ENCODE measurements at regions not wholly inside any gene's neighbourhood (a gene's known extent, or its start where the extent isn't known, plus 50 kb on each side); places are given as distances from the start of the nearest gene placed in this dataset.

- peaks cover 5% of the 10 kb centered on the region for H3K27me3 ChIP-seq (replicated peaks; ENCODE audit: insufficient read depth, low read depth, low read length, poor library complexity)
- H3K4me1 ChIP-seq (ENCODE audit: insufficient read depth, low read length, poor library complexity, severe bottlenecking): no peaks in the 10 kb centered on the region
- ChIA-PET CTCF (no interaction called here), POLR2A (ENCODE audit: low non-redundant PET) (no interaction called here)
- no TSS peak for BruUV-seq (replicated peaks)
- intact Hi-C loops (cut with micrococcal nuclease; ENCODE audit: unreplicated experiment): no loop called here
- H3K9me3 ChIP-seq (ENCODE audit: low read depth, low read length, poor library complexity, severe bottlenecking): no peaks in the 10 kb centered on the region
- no peaks in the 10 kb centered on the region for H3K36me3 ChIP-seq (ENCODE audit: insufficient read depth, low read length, poor library complexity, severe bottlenecking)
- no peak overlapping the region for H3K27ac ChIP-seq (ENCODE audit: low read depth, low read length, poor library complexity, severe bottlenecking)
- TF ChIP-seq EZH2 (IDR thresholded peaks at IDR 0.05; ENCODE audit: borderline replicate concordance, low read depth, low read length, poor library complexity, severe bottlenecking) (no peak), CTCF (conservative IDR thresholded peaks at IDR 0.05; ENCODE audit: low read depth, low read length) (no peak)
- DNase-seq (ENCODE audit: low spot score): no peak
- H3K4me3 ChIP-seq (ENCODE audit: low read depth, low read length, poor library complexity, severe bottlenecking): no peak overlapping the region
Observed at GRCh38 chr7:16223963-16224707, 197.2 kb downstream of the CRPPA start.

DNA sequence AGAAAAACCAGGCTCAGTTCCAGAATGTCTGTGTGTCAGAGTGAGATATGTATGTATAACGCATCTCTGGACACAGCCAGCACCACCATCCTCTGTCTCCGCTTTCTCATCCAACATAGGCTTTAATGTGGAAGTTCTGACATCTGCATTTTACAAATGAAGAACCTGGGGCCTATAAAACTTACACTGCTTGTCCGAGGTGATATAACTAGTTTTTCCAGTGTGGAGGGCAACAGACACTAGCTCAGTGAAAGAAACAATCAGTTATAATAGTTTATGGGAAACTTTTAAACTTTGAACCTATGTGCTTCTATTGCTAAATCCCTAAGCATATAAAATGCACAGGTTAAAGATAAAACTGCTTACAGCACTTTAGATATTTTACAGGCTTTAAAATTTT, 208.7 kb downstream of the CRPPA start:
- Histone ChIP-seq H3K9me3 (ENCODE audit: low read depth, low read length, poor library complexity, severe bottlenecking) (no peaks in the 10 kb centered on the region), H3K27ac (ENCODE audit: low read depth, low read length, poor library complexity, severe bottlenecking) (no peak overlapping the region), H3K36me3 (ENCODE audit: insufficient read depth, low read length, poor library complexity, severe bottlenecking) (no peaks in the 10 kb centered on the region), H3K4me1 (ENCODE audit: insufficient read depth, low read length, poor library complexity, severe bottlenecking) (no peaks in the 10 kb centered on the region), H3K27me3 (replicated peaks; ENCODE audit: insufficient read depth, low read depth, low read length, poor library complexity) (no peaks in the 10 kb centered on the region), H3K4me3 (ENCODE audit: low read depth, low read length, poor library complexity, severe bottlenecking) (no peak overlapping the region)
- POLR2A ChIA-PET (ENCODE audit: low non-redundant PET): no interaction called here
- TF ChIP-seq EZH2 (IDR thresholded peaks at IDR 0.05; ENCODE audit: borderline replicate concordance, low read depth, low read length, poor library complexity, severe bottlenecking) (no peak), CTCF (conservative IDR thresholded peaks at IDR 0.05; ENCODE audit: low read depth, low read length) (no peak)
- intact Hi-C loops (cut with micrococcal nuclease; ENCODE audit: unreplicated experiment): no loop called here
- no peak for DNase-seq (ENCODE audit: low spot score)
- CTCF ChIA-PET: no interaction called here
- BruUV-seq (replicated peaks): no TSS peak

- Histone ChIP-seq H3K27me3 (replicated peaks; ENCODE audit: insufficient read depth, low read depth, low read length, poor library complexity) (peaks cover 4% of the 10 kb centered on the region), H3K27ac (ENCODE audit: low read depth, low read length, poor library complexity, severe bottlenecking) (no peak overlapping the region), H3K4me1 (ENCODE audit: insufficient read depth, low read length, poor library complexity, severe bottlenecking) (no peaks in the 10 kb centered on the region), H3K36me3 (ENCODE audit: insufficient read depth, low read length, poor library complexity, severe bottlenecking) (no peaks in the 10 kb centered on the region), H3K9me3 (ENCODE audit: low read depth, low read length, poor library complexity, severe bottlenecking) (no peaks in the 10 kb centered on the region), H3K4me3 (ENCODE audit: low read depth, low read length, poor library complexity, severe bottlenecking) (no peak overlapping the region)
- DNase-seq (ENCODE audit: low spot score): no peak
- POLR2A ChIA-PET (ENCODE audit: low non-redundant PET): no interaction called here
- BruUV-seq (replicated peaks): no TSS peak
- TF ChIP-seq EZH2 (IDR thresholded peaks at IDR 0.05; ENCODE audit: borderline replicate concordance, low read depth, low read length, poor library complexity, severe bottlenecking) (no peak), CTCF (conservative IDR thresholded peaks at IDR 0.05; ENCODE audit: low read depth, low read length) (no peak)
- CTCF ChIA-PET: no interaction called here
- intact Hi-C loops (cut with micrococcal nuclease; ENCODE audit: unreplicated experiment): no loop called here
Observed at GRCh38 chr7:16212032-16212431, 209.3 kb downstream of the CRPPA start.

Data from A673 (cell line).